ENCODE measurements at regions not wholly inside any gene's neighbourhood (a gene's known extent, or its start where the extent isn't known, plus 50 kb on each side); places are given as distances from the start of the nearest gene placed in this dataset.
A peak's percentile ranks its signal among the peaks of the same experiment; 100 is the strongest.

DNA sequence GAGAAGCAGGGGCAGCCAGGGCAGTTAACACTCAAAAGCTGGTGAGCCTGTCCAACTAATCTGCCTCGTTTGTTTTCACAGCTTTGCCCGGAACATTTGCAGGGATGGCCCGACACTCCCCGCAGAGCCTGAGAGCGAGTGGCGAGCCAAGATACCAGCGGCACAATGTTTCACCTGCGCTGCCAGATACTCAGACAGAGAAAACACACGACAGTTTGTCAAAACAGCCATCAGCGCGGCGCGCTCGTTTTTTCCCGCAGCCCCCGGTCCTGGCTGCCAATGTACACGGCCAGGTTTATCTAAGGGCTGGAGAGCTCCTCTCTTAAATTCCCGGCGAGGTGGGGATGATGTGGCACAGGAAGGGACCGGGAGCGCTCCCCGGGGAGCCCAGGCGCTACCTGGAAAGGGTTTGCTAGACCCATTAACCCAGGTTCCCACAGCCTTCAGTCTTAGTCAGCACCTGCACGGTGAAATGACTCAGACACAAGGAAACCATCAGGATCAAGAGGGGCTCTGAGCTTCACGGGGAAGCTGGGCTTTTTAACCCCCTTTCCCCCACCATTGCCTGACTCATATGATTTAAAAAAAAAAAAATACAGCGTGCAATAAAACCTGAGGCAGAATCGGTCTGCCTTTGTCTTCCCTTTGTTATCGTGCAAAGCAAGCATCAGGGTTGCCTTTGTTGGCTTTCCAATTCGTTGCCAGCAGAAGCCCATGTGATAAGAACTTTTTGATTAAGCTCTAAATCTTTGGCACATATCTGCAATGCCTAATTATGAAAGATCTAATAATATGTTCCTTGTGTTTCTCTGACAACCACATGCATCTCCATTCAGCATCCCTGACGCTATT lies 186.2 kb downstream of the EFNB2 start:
- TF ChIP-seq, protein P1, sequence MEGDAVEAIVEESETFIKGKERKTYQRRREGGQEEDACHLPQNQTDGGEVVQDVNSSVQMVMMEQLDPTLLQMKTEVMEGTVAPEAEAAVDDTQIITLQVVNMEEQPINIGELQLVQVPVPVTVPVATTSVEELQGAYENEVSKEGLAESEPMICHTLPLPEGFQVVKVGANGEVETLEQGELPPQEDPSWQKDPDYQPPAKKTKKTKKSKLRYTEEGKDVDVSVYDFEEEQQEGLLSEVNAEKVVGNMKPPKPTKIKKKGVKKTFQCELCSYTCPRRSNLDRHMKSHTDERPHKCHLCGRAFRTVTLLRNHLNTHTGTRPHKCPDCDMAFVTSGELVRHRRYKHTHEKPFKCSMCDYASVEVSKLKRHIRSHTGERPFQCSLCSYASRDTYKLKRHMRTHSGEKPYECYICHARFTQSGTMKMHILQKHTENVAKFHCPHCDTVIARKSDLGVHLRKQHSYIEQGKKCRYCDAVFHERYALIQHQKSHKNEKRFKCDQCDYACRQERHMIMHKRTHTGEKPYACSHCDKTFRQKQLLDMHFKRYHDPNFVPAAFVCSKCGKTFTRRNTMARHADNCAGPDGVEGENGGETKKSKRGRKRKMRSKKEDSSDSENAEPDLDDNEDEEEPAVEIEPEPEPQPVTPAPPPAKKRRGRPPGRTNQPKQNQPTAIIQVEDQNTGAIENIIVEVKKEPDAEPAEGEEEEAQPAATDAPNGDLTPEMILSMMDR (tag by site-specific recombination; IDR thresholded peaks at IDR 0.05): no peak
- TF ChIP-seq, protein P2, sequence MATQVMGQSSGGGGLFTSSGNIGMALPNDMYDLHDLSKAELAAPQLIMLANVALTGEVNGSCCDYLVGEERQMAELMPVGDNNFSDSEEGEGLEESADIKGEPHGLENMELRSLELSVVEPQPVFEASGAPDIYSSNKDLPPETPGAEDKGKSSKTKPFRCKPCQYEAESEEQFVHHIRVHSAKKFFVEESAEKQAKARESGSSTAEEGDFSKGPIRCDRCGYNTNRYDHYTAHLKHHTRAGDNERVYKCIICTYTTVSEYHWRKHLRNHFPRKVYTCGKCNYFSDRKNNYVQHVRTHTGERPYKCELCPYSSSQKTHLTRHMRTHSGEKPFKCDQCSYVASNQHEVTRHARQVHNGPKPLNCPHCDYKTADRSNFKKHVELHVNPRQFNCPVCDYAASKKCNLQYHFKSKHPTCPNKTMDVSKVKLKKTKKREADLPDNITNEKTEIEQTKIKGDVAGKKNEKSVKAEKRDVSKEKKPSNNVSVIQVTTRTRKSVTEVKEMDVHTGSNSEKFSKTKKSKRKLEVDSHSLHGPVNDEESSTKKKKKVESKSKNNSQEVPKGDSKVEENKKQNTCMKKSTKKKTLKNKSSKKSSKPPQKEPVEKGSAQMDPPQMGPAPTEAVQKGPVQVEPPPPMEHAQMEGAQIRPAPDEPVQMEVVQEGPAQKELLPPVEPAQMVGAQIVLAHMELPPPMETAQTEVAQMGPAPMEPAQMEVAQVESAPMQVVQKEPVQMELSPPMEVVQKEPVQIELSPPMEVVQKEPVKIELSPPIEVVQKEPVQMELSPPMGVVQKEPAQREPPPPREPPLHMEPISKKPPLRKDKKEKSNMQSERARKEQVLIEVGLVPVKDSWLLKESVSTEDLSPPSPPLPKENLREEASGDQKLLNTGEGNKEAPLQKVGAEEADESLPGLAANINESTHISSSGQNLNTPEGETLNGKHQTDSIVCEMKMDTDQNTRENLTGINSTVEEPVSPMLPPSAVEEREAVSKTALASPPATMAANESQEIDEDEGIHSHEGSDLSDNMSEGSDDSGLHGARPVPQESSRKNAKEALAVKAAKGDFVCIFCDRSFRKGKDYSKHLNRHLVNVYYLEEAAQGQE (tag by site-specific recombination; IDR thresholded peaks at IDR 0.05): peak; percentile 85
- TF ChIP-seq ZNF544 (tag by site-specific recombination; IDR thresholded peaks at IDR 0.05): no peak
